Stimulated activated CD4-positive, alpha-beta T cell treated with anti-CD3 and anti-CD28 coated beads, Interleukin-15, amount 100 ng/mL, for 48 hours (primary cell): ENCODE measurements at regions not wholly inside any gene's neighbourhood (a gene's known extent, or its start where the extent isn't known, plus 50 kb on each side); places are given as distances from the start of the nearest gene placed in this dataset.
"Not testable (repeated sequence)": the region's sequence is repeated elsewhere in the genome, so short reads cannot be mapped to it uniquely, and the experiment has no call there.

Source experiments
- DNase-seq, 2 donors: peaks; one replicate each; pipeline ENCODE4 v3.0.0-alpha.2; 2020; ENCODE audit warnings: low read depth in 2 of 2

- no peak for DNase-seq
Measured at GRCh38 chr15:69916169-69916785, 181.4 kb downstream of the TLE3 start.

DNA sequence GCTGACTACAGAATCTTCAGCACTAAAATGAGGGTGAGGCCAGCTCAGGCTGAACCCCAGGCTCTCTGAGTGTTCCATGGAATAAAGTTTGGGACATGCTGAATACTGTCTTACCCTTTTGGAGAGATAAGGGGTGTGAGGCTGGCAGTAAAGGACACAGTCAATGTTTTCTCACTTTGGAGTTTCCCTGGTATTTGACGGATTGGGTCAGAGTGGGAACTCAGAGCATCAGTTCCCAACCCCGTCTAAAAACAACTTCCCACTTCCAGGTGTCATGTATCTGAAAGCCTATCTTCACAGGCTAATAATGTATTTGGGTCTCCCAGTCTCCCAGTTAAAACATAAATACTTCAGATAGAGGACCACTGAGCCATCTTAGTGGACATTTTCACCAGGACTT, 180.7 kb downstream of the TLE3 start:
- DNase-seq = no peak

- DNase-seq = no peak
Measured at GRCh38 chr15:69919816-69920215, 177.9 kb downstream of the TLE3 start.

- DNase-seq = no peak
Measured at GRCh38 chr15:69920221-69920620, 177.5 kb downstream of the TLE3 start.

DNA sequence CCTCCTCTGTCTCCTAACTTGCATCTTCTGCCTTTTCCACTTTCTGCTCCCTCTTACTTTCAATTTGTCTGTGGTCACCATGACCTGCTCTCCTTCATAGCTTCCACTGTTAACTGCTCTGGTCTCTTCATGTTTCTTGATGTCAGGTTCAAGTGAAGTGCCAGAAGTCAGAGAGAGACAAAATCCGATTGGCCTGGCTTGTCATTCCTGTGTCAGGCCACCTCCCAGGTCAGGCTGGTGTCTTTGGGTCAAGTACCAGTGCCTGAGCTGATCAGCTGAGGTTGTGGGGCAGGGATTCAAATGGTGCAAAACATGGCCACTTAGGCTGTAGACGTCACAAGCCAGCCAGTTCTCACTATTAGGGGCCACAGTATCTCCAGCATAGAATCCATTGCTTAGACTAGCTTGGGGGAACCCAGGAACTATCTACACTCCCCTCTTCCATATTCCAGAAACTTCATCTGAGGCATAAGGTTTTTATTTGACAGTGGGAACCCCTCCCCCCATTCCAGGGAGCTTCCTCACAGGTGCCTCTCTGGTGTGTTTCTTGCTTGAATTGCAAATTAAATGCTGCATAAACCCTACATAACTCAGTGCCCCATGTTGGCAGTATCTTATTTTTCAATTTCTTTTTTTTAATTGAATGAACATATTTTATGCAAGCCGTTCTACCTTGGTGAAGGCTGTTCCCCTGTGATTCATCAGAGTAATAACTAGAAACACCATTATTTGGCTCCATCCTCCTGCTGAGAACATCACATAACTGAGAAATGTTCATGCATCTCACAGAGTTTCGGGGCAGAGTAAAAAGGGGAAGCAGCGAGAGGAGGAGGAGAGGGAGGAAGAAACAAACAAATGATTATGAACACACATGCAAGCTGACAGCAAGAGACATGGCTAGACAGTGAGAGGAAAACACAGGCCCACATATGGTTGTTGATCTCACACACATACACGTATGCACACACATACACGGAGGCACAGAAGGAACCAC, 175.8 kb downstream of the TLE3 start:
- no peak for DNase-seq

- no peak for DNase-seq
Measured at GRCh38 chr15:69924531-69924930, 173.2 kb downstream of the TLE3 start.

DNA sequence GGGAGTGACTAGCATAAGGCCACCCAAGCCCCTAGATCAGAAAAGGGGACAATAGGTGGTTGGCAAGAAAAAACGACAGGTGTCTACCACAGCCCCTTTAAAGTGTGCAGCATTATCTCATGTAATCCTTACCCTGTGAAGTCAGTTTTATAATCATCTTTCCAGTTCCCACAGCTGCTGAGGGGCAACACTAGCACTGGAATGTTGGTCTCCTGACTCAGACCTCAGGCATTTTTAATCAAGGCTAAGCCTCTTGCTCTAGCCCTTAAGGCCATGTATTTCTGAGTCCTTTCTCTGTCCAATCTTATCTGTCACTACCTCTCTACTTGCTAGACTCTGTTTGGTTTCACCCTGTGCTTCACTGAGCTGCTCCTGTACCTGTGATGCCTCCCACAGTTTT, 171.7 kb downstream of the TLE3 start:
- DNase-seq = no peak

- no peak for DNase-seq
Measured at GRCh38 chr15:69926721-69927120, 171.0 kb downstream of the TLE3 start.

GRCh38 chr15:69928890-69929289, 168.8 kb downstream of the TLE3 start:
- not testable (repeated sequence) for DNase-seq

- no peak for DNase-seq
Measured at GRCh38 chr15:69929905-69930630, 167.6 kb downstream of the TLE3 start.

- DNase-seq = no peak
Measured at GRCh38 chr15:69930754-69931153, 167.0 kb downstream of the TLE3 start.

GRCh38 chr15:69931156-69931555, 166.6 kb downstream of the TLE3 start:
- no peak for DNase-seq

- no peak for DNase-seq
Measured at GRCh38 chr15:69934607-69935006, 163.1 kb downstream of the TLE3 start.

DNA sequence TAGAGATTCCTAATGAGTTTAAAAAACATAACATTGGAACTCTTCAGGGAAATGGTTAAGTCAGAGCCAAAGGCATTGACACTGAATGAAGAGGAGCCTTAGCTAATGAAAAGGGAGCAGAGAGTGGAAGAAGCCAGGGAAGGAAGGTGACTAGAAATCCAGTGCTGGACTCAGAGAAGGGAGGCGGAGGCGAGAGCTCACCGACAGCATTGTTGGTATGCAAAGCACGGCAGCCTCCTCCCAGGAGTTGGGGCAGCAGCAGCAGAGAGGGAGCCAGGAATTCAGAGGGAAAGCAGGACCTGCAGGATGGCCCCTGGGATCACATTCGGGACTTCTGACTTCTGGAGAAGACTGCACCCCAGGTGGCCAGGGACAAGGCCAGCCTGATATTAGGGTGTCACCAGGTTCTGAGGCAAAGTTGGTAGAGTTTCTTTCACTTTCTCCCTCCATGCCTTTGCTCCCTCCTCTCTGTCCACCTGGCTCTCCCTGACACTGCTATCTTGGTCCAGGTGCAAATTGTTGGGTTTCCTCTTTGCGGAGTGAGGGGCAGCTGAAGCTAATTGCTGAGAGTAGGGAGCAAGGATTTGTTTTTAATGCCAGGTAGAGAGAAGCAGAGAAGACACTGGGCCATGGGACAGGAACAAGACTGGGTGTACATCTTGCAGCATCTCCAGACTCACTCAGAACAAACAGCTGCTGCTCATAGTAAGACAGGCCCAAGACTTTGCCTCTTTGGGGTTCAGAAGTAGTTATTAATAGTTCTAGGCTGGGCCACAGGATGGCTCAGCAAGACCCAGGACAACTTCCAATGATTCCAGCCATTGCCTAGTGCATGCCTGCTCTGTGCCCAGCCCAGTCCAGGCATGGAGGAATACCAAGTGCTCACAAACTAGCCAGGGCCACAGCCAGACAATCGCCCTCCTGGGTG, 157.9 kb downstream of the TLE3 start:
- DNase-seq = no peak

DNA sequence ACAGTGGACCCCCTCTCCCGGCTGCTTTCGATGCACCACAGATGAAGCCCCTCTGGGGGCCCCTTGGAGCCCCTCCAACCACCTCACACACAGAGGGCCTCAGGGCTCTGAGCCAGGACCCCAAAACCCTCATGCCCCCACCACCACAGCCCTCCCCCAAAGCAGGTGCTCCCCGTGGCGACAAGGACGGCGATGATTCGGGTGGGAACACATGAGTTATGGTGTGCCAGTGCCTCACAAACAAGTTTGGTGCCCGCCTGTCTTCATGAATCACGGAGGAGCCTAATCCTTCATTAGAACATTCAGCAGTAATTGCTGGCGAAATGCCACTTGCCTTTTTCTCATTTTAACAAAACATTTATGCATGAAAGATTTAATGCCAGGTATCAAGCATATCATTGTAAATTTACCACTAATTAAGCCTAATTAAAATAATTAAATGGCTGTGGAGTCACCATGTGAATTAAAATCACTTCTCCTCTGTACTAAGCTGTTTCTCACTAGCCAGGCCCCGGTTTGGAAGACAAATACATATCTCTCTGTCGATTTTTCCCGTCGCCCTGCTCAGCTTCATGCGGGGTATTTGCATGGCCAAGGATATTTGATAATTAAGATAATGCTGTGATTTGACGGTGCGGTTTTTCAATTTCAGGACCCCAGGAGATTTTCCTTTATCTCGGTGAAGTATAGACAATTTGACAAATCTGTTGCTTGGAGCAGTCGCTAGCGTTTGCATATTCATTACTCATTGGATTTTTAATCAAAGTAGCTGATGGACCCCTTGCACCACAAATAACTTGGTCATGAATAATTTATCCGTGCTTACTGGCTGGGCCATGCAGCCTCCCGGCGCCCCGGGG, 157.0 kb downstream of the TLE3 start:
- no peak for DNase-seq

DNA sequence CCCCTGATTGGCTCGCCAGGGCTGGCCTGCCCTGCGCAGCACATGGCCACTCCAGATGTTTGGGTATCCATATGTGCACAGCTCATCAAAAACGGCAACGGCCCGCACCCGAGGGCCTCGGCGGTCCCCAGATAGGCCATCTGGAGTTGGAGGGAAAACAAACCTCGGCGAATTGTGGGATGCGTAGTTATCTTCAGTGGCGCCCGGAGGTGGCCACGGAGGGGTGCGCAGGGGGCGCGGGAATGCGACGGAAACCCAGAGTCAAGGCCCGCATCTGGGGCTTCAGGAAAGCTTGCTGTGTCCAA, 156.5 kb downstream of the TLE3 start:
- no peak for DNase-seq

DNA sequence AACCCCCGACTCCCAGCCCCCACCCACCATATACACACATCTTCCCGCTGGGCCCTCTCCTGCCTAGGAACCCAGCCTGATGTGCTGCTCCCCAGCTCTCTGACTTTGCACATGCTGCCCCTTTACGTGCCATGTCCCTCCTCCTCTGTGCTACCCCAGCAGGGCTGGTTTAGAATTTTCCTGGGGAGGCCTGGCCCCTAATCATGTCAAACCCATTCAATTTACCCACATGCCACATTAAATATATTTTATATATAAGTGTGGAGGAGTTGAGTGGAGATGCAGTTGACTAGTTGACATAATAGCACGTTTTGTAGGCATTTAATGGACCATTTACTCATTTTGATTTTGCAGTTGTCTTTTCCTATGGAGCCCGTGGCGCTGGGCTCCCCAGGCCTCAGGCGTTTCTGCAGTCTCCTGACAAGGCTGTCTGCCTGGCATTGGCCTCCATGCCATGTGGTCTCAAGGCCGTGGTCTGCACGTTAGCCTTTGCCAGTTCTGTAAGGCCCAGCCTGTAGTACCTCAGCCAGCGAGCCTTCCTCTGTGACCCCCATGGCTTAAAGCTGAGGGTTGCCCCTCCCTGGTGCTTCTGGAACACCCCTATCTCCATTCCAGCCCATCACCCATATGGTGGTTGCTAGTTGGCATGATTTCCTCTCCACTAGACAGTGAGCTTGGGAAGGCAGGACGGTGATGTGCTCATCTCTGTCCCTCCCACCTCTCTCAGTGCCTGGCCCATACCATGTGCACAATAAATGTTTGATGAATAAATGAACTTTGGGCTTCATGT, 155.8 kb downstream of the TLE3 start:
- DNase-seq = no peak

DNA sequence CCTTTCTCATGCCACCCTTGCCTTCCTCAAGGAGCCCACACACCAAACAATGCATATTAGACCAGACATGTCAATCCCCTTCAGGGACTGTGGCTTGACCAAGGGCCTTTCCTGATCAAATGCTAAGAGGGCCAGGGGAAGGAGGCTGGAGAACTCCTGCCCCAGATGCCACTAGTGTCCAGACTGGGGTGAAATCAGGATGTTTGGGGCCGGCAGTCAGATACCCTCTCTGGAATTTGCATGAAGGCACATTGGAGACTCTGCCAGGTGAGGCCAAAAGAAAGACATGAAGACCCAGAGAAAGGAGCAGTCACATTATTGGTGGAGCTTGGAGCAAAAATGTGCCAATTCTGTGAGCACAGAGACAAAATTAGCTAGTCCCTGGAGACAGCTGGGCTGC, 154.1 kb downstream of the TLE3 start:
- DNase-seq = no peak

- no peak for DNase-seq
Measured at GRCh38 chr15:69945729-69946128, 152.0 kb downstream of the TLE3 start.

GRCh38 chr15:69946870-69947269, 150.8 kb downstream of the TLE3 start:
- no peak for DNase-seq
